Endothelial cell of umbilical vein (primary cell): ENCODE measurements at regions not wholly inside any gene's neighbourhood (a gene's known extent, or its start where the extent isn't known, plus 50 kb on each side); places are given as distances from the start of the nearest gene placed in this dataset.

Experiments
- CTCF ChIP-seq, 2 donors: IDR thresholded peaks; 1 replicate in 1 of 2; 2 replicates in 1 of 2; pipeline ENCODE4 v1.5.1; 2011; ENCODE audit warnings: low read length in 2 of 2, mild to moderate bottlenecking in 2 of 2, moderate library complexity in 2 of 2, control low read depth in 1 of 2, inconsistent platforms in 1 of 2, low read depth in 1 of 2; ENCODE audit not compliant: insufficient read depth in 1 of 2; ENCODE audit errors: extremely low read depth in 1 of 2
- EZH2 ChIP-seq: IDR thresholded peaks from 2 replicates; pipeline ENCODE4 v1.6.1; 2012; ENCODE audit warnings: borderline replicate concordance, low read depth, mild to moderate bottlenecking, moderate library complexity, low read length, inconsistent platforms; ENCODE audit not compliant: severe bottlenecking
- FOS ChIP-seq: IDR thresholded peaks from 2 replicates; pipeline ENCODE4 v1.6.1; 2011; ENCODE audit warnings: mild to moderate bottlenecking, low read length, moderate library complexity, borderline replicate concordance; ENCODE audit not compliant: insufficient read depth
- GATA2 ChIP-seq: IDR thresholded peaks from 2 replicates; pipeline ENCODE4 v1.7.0; 2011; ENCODE audit warnings: low read depth, mild to moderate bottlenecking, moderate library complexity, mixed read lengths, low read length; ENCODE audit not compliant: insufficient read length, insufficient read depth
- MAX ChIP-seq: IDR thresholded peaks from 2 replicates; pipeline ENCODE4 v1.6.1; 2011; ENCODE audit not compliant: insufficient read depth, insufficient read length
- POLR2A ChIP-seq: IDR thresholded peaks from 2 replicates; pipeline ENCODE4 v1.6.1; 2012; ENCODE audit warnings: low read depth, mild to moderate bottlenecking, control low read depth, low read length
- POLR2AphosphoS5 ChIP-seq: IDR thresholded peaks from 2 replicates; pipeline ENCODE4 v1.6.1; 2012; ENCODE audit warnings: low read depth, mild to moderate bottlenecking, control low read depth, low read length, moderate library complexity; ENCODE audit not compliant: insufficient read depth

- TF ChIP-seq EZH2 (no peak), CTCF (IDR thresholded peaks at IDR 0.05; ENCODE audit: extremely low read depth in 1 of 2, insufficient read depth in 1 of 2, low read depth in 1 of 2, low read length in 2 of 2) (no peak), POLR2A (no peak), MAX (no peak), POLR2AphosphoS5 (no peak), GATA2 (no peak), FOS (no peak)
Observed at GRCh38 chr2:60324536-60324935, 228.9 kb downstream of the BCL11A start.
